H9 (cell line): ENCODE measurements at regions not wholly inside any gene's neighbourhood (a gene's known extent, or its start where the extent isn't known, plus 50 kb on each side); places are given as distances from the start of the nearest gene placed in this dataset.

Experiments
- DNase-seq: peaks from one replicate; pipeline ENCODE4 v3.0.0-alpha.2; 2017
- H2AFZ ChIP-seq: one replicate; pipeline ENCODE4 v1.6.1; 2013; ENCODE audit warnings: mild to moderate bottlenecking, low read length, control low read depth, moderate library complexity
- H2AK5ac ChIP-seq: 2 replicates; pipeline ENCODE4 v1.6.1; 2013; ENCODE audit warnings: low read length, control low read depth, mixed read lengths; ENCODE audit not compliant: insufficient read length
- H2BK120ac ChIP-seq: one replicate; pipeline ENCODE4 v1.6.1; 2013; ENCODE audit warnings: low read depth, mild to moderate bottlenecking, low read length, control low read depth, inconsistent platforms; ENCODE audit not compliant: poor library complexity, severe bottlenecking
- H2BK12ac ChIP-seq: 2 replicates; pipeline ENCODE4 v1.6.1; 2013; ENCODE audit warnings: low read length, control low read depth, mixed read lengths, low read depth; ENCODE audit not compliant: insufficient read length
- H2BK15ac ChIP-seq: 2 replicates; pipeline ENCODE4 v1.6.1; 2013; ENCODE audit warnings: low read depth, low read length, control low read depth
- H2BK20ac ChIP-seq: one replicate; pipeline ENCODE4 v1.6.1; 2013; ENCODE audit warnings: low read depth, mild to moderate bottlenecking, low read length, control low read depth, inconsistent platforms; ENCODE audit not compliant: poor library complexity, severe bottlenecking
- H2BK5ac ChIP-seq: 2 replicates; pipeline ENCODE4 v1.6.1; 2013; ENCODE audit warnings: low read length, control low read depth, mixed read lengths; ENCODE audit not compliant: insufficient read length
- H3K14ac ChIP-seq: 2 replicates; pipeline ENCODE4 v1.6.1; 2013; ENCODE audit warnings: low read length, control low read depth; ENCODE audit not compliant: insufficient read depth
- H3K18ac ChIP-seq: 2 replicates; pipeline ENCODE4 v1.6.1; 2013; ENCODE audit warnings: low read depth, mild to moderate bottlenecking, mixed read lengths, low read length, control low read depth; ENCODE audit not compliant: insufficient read length
- H3K23ac ChIP-seq: 2 replicates; pipeline ENCODE4 v1.6.1; 2013; ENCODE audit warnings: low read length, control low read depth, mixed read lengths, low read depth; ENCODE audit not compliant: insufficient read length
- H3K23me2 ChIP-seq: 2 replicates; pipeline ENCODE4 v1.6.1; 2013; ENCODE audit warnings: low read depth, mild to moderate bottlenecking, mixed read lengths, low read length, control low read depth; ENCODE audit not compliant: insufficient read length, poor library complexity, severe bottlenecking
- H3K27ac ChIP-seq: 2 replicates; pipeline ENCODE4 v1.5.1; 2013; ENCODE audit warnings: low read length, control low read depth, mixed read lengths, low read depth; ENCODE audit not compliant: insufficient read length
- H3K27me3 ChIP-seq: 2 replicates; pipeline ENCODE4 v1.6.1; 2013; ENCODE audit warnings: low read length, control low read depth, inconsistent platforms; ENCODE audit not compliant: insufficient read depth
- H3K4ac ChIP-seq: 2 replicates; pipeline ENCODE4 v1.6.1; 2013; ENCODE audit warnings: low read depth, mild to moderate bottlenecking, control low read depth, inconsistent platforms, low read length, moderate library complexity
- H3K4me1 ChIP-seq: 2 replicates; pipeline ENCODE4 v1.6.1; 2013; ENCODE audit warnings: low read length, control low read depth, inconsistent platforms; ENCODE audit not compliant: insufficient read depth
- H3K4me2 ChIP-seq: 2 replicates; pipeline ENCODE4 v1.6.1; 2013; ENCODE audit warnings: low read length, control low read depth, mixed read lengths; ENCODE audit not compliant: insufficient read length, insufficient read depth
- H3K56ac ChIP-seq: 2 replicates; pipeline ENCODE4 v1.6.1; 2013; ENCODE audit warnings: low read depth, mild to moderate bottlenecking, mixed read lengths, low read length, control low read depth; ENCODE audit not compliant: insufficient read length
- H3K79me1 ChIP-seq: 2 replicates; pipeline ENCODE4 v1.6.1; 2013; ENCODE audit warnings: low read depth, mild to moderate bottlenecking, moderate library complexity, low read length, control low read depth, inconsistent platforms; ENCODE audit not compliant: insufficient read depth, poor library complexity, severe bottlenecking
- H3K79me2 ChIP-seq: 2 replicates; pipeline ENCODE4 v1.6.1; 2013; ENCODE audit warnings: low read length, control low read depth, inconsistent platforms; ENCODE audit not compliant: insufficient read depth
- H3K9ac ChIP-seq: 2 replicates; pipeline ENCODE4 v1.6.1; 2013; ENCODE audit warnings: low read length, control low read depth, mixed read lengths; ENCODE audit not compliant: insufficient read length; ENCODE audit errors: extremely low read depth
- H3K9me3 ChIP-seq: one replicate; pipeline ENCODE4 v1.6.1; 2013; ENCODE audit warnings: low read depth, low read length, inconsistent platforms; ENCODE audit not compliant: control insufficient read depth
- H3T11ph ChIP-seq: one replicate; pipeline ENCODE4 v1.6.1; 2013; ENCODE audit warnings: mild to moderate bottlenecking, low read length, control low read depth, inconsistent platforms
- H4K20me1 ChIP-seq: one replicate; pipeline ENCODE4 v1.6.1; 2013; ENCODE audit not compliant: control insufficient read depth, insufficient read length, insufficient read depth
- H4K5ac ChIP-seq: 2 replicates; pipeline ENCODE4 v1.6.1; 2013; ENCODE audit warnings: low read depth, mild to moderate bottlenecking, mixed read lengths, low read length, control low read depth; ENCODE audit not compliant: insufficient read length
- H4K8ac ChIP-seq: replicated peaks from 2 replicates; pipeline ENCODE4 v1.6.1; 2013; ENCODE audit warnings: low read length, control low read depth, mixed read lengths, low read depth; ENCODE audit not compliant: insufficient read length
- H4K91ac ChIP-seq: 2 replicates; pipeline ENCODE4 v1.6.1; 2013; ENCODE audit warnings: low read depth, mild to moderate bottlenecking, moderate library complexity, mixed read lengths, low read length, control low read depth; ENCODE audit not compliant: insufficient read length
- H3K27ac Mint-ChIP-seq, 3 experiments: 2 replicates in 2 of 3; 3 replicates in 1 of 3; pipeline ENCODE4 v1.8.0; 2020 to 2021; ENCODE audit warnings: mixed read lengths in 3 of 3, mild to moderate bottlenecking in 1 of 3, moderate library complexity in 1 of 3
- H3K27me3 Mint-ChIP-seq: 2 replicates; pipeline ENCODE4 v1.8.0; 2021; ENCODE audit warnings: low read depth, mild to moderate bottlenecking, moderate library complexity, mixed read lengths
- H3K36me3 Mint-ChIP-seq, 3 experiments: 2 replicates in 2 of 3; 3 replicates in 1 of 3; pipeline ENCODE4 v1.8.0; 2020 to 2021; ENCODE audit warnings: low read depth in 3 of 3, mixed read lengths in 3 of 3; ENCODE audit not compliant: insufficient read depth in 1 of 3
- H3K4me1 Mint-ChIP-seq, 2 experiments: 2 replicates each; pipeline ENCODE4 v1.8.0; 2020; ENCODE audit warnings: mixed read lengths in 2 of 2
- H3K4me3 Mint-ChIP-seq, 2 experiments: 2 replicates in 1 of 2; 3 replicates in 1 of 2; pipeline ENCODE4 v1.8.0; 2020 to 2021; ENCODE audit warnings: mild to moderate bottlenecking in 2 of 2, mixed read lengths in 2 of 2, moderate library complexity in 1 of 2
- H3K9me3 Mint-ChIP-seq, 2 experiments: 2 replicates in 1 of 2; 3 replicates in 1 of 2; pipeline ENCODE4 v1.8.0; 2020; ENCODE audit warnings: mild to moderate bottlenecking in 2 of 2, mixed read lengths in 2 of 2, moderate library complexity in 1 of 2
- WGBS: extraction: QIAGEN DNeasy Blood & Tissue Kit; methylation state at CpG from one replicate; pipeline ENCODE4 v1.1.7; 2013; ENCODE audit warnings: missing lambda C conversion rate, low lambda C conversion rate, mixed read lengths; ENCODE audit not compliant: insufficient read length; ENCODE audit errors: extremely low coverage; 5-methylcytosine and 5-hydroxymethylcytosine counted together
- TF ChIP-seq, protein P1 (sequence below): fragments of 200-600 bp; sonication (generic); conservative IDR thresholded peaks from 3 replicates; pipeline ENCODE4 v1.8.0; 2021; ENCODE audit warnings: antibody characterized with exemption, mild to moderate bottlenecking

DNA sequence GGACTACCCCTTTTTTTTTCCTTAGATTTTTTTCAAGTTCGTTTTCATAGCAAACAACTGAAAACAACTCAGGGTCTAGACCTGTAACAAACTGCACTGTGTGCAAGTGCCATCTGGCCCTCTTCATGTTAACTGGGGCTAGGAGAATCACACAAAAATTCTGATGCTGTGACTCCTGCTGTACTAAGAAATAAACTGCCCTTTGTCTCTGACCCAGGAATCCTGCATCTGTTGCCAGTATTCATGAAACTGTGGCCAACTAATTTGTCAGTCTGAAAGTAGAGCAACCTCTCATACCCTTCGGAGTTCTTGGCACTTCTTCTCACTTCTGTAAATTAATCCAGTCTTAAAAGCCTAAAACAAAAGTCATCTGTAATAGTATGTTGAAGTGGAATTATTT is 218.4 kb upstream of the PCDH15 start:
- no peaks in the 10 kb centered on the region for H3K23me2 ChIP-seq
- no peak overlapping the region for H4K8ac ChIP-seq
- H4K5ac ChIP-seq = no peak overlapping the region
- H3K56ac ChIP-seq = no peak overlapping the region
- no peak overlapping the region for H4K91ac ChIP-seq
- no peak overlapping the region for H2AFZ ChIP-seq
- no peak overlapping the region for H3K14ac ChIP-seq
- H2BK15ac ChIP-seq = no peak overlapping the region
- no peaks in the 10 kb centered on the region for H3K4me1 ChIP-seq
- H3K4me2 ChIP-seq = no peak overlapping the region
- no peak for DNase-seq
- no peak overlapping the region for H3K4me3 Mint-ChIP-seq
- H3T11ph ChIP-seq = no peak overlapping the region
- TF ChIP-seq, protein P1, sequence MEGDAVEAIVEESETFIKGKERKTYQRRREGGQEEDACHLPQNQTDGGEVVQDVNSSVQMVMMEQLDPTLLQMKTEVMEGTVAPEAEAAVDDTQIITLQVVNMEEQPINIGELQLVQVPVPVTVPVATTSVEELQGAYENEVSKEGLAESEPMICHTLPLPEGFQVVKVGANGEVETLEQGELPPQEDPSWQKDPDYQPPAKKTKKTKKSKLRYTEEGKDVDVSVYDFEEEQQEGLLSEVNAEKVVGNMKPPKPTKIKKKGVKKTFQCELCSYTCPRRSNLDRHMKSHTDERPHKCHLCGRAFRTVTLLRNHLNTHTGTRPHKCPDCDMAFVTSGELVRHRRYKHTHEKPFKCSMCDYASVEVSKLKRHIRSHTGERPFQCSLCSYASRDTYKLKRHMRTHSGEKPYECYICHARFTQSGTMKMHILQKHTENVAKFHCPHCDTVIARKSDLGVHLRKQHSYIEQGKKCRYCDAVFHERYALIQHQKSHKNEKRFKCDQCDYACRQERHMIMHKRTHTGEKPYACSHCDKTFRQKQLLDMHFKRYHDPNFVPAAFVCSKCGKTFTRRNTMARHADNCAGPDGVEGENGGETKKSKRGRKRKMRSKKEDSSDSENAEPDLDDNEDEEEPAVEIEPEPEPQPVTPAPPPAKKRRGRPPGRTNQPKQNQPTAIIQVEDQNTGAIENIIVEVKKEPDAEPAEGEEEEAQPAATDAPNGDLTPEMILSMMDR = no peak
- no peak overlapping the region for H2BK5ac ChIP-seq
- H2BK120ac ChIP-seq = no peak overlapping the region
- no peaks in the 10 kb centered on the region for H4K20me1 ChIP-seq
- no peaks in the 10 kb centered on the region for H3K79me1 ChIP-seq
- no peak overlapping the region for H2AK5ac ChIP-seq
- no peak overlapping the region for H3K27ac ChIP-seq
- no peak overlapping the region for H3K18ac ChIP-seq
- H3K27ac Mint-ChIP-seq = peak overlapping the region in 1 of 3 experiments; percentile 39; a peak in 1 of 7 replicates
- H3K36me3 Mint-ChIP-seq = no peaks in the 10 kb centered on the region
- no peak overlapping the region for H2BK20ac ChIP-seq
- H3K9me3 Mint-ChIP-seq = no peaks in the 10 kb centered on the region
- no peaks in the 10 kb centered on the region for H3K79me2 ChIP-seq
- no peaks in the 10 kb centered on the region for H3K9me3 ChIP-seq
- no peaks in the 10 kb centered on the region for H3K27me3 ChIP-seq
- H3K4me1 Mint-ChIP-seq = 0 out of 4 replicates have a peak, but pooled peaks cover 4 to 5% of the 10 kb centered on the region in 2 experiments
- H3K23ac ChIP-seq = no peak overlapping the region
- H3K9ac ChIP-seq = no peak overlapping the region
- WGBS = no CpG with 5 or more reads among the region's 2 CpGs
- no peak overlapping the region for H2BK12ac ChIP-seq
- no peaks in the 10 kb centered on the region for H3K27me3 Mint-ChIP-seq
- no peak overlapping the region for H3K4ac ChIP-seq
